DOHH2 (cell line): ENCODE measurements at regions not wholly inside any gene's neighbourhood (a gene's known extent, or its start where the extent isn't known, plus 50 kb on each side); places are given as distances from the start of the nearest gene placed in this dataset.
"Not testable (repeated sequence)": the region's sequence is repeated elsewhere in the genome, so short reads cannot be mapped to it uniquely, and the experiment has no call there.

Experiments used
- H3F3A ChIP-seq: fragments of 200-600 bp; sonication (generic), shearing (Covaris generic); 2 replicates; pipeline ENCODE4 v1.6.0; 2016; ENCODE audit warnings: antibody characterized with exemption, mild to moderate bottlenecking; ENCODE audit not compliant: control insufficient read depth, insufficient read depth
- H3K27ac ChIP-seq: fragments of 200-600 bp; sonication (generic); 2 replicates; pipeline ENCODE4 v1.5.1; 2014; ENCODE audit warnings: low read depth, mild to moderate bottlenecking, low read length, moderate library complexity
- H3K27me3 ChIP-seq: fragments of 200-600 bp; sonication (generic); 2 replicates; pipeline ENCODE4 v1.6.1; 2014; ENCODE audit warnings: mild to moderate bottlenecking, low read length, mixed read lengths; ENCODE audit not compliant: control insufficient read depth
- H3K36me3 ChIP-seq: fragments of 200-600 bp; sonication (generic); 2 replicates; pipeline ENCODE4 v1.6.1; 2014; ENCODE audit warnings: mild to moderate bottlenecking, low read length, moderate library complexity, mixed read lengths; ENCODE audit not compliant: control insufficient read depth
- H3K4me1 ChIP-seq: fragments of 200-600 bp; sonication (generic); 2 replicates; pipeline ENCODE4 v1.6.1; 2014; ENCODE audit warnings: mild to moderate bottlenecking, low read length, mixed read lengths; ENCODE audit not compliant: control insufficient read depth
- H3K4me2 ChIP-seq: fragments of 200-600 bp; sonication (generic); 2 replicates; pipeline ENCODE4 v1.6.0; 2014; ENCODE audit warnings: mild to moderate bottlenecking, low read length, moderate library complexity
- H3K4me3 ChIP-seq: fragments of 200-600 bp; sonication (generic); 2 replicates; pipeline ENCODE4 v1.5.1; 2014; ENCODE audit warnings: mild to moderate bottlenecking, low read length, mixed read lengths
- H3K79me2 ChIP-seq: fragments of 200-600 bp; sonication (generic); 2 replicates; pipeline ENCODE4 v1.6.1; 2014; ENCODE audit warnings: mild to moderate bottlenecking, low read length, mixed read lengths; ENCODE audit not compliant: control insufficient read depth
- H3K9me2 ChIP-seq: fragments of 200-600 bp; sonication (generic); replicated peaks from 2 replicates; pipeline ENCODE4 v1.6.1; 2014; ENCODE audit warnings: mild to moderate bottlenecking, low read length, mixed read lengths; ENCODE audit not compliant: control insufficient read depth
- H3K9me3 ChIP-seq: fragments of 200-600 bp; sonication (generic); 2 replicates; pipeline ENCODE4 v1.6.1; 2014; ENCODE audit warnings: antibody characterized with exemption, low read length, mixed read lengths; ENCODE audit not compliant: control insufficient read depth, insufficient read depth
- H4K20me1 ChIP-seq: fragments of 200-600 bp; sonication (generic); 2 replicates; pipeline ENCODE4 v1.6.0; 2014; ENCODE audit warnings: low read depth, mild to moderate bottlenecking, antibody characterized with exemption, low read length, moderate library complexity; ENCODE audit not compliant: control insufficient read depth, insufficient read depth
- CTCF ChIP-seq: fragments of 200-600 bp; sonication (generic); IDR thresholded peaks from one replicate; pipeline ENCODE4 v1.5.1; 2014; ENCODE audit warnings: antibody characterized with exemption, mild to moderate bottlenecking, low read depth, low read length; ENCODE audit not compliant: poor library complexity, severe bottlenecking
- EZH2phosphoT487 ChIP-seq: fragments of 200-600 bp; sonication (generic); IDR thresholded peaks from 2 replicates; pipeline ENCODE4 v1.6.1; 2017; ENCODE audit warnings: borderline replicate concordance, mild to moderate bottlenecking, antibody characterized with exemption, low read length, moderate library complexity, mixed read lengths

- H3K4me3 ChIP-seq: no peak overlapping the region
- H3K79me2 ChIP-seq: no peaks in the 10 kb centered on the region
- H3K27ac ChIP-seq: no peak overlapping the region
Observed at GRCh38 chr1:188723332-188724020, 1754.2 kb downstream of the BRINP3 start.

GRCh38 chr1:188729039-188729438 lies 1748.6 kb downstream of the BRINP3 start:
- H3K27ac ChIP-seq: no peak overlapping the region
- no peaks in the 10 kb centered on the region for H4K20me1 ChIP-seq
- peaks cover 3% of the 10 kb centered on the region; the same call in 1 of the 2 replicates for H3K9me3 ChIP-seq
- H3K36me3 ChIP-seq: no peaks in the 10 kb centered on the region
- H3K4me3 ChIP-seq: no peak overlapping the region
- H3K79me2 ChIP-seq: no peaks in the 10 kb centered on the region
- no peaks in the 10 kb centered on the region for H3F3A ChIP-seq
- H3K4me2 ChIP-seq: no peak overlapping the region
- no peaks in the 10 kb centered on the region for H3K4me1 ChIP-seq
- no peaks in the 10 kb centered on the region for H3K9me2 ChIP-seq
- H3K27me3 ChIP-seq: no peaks in the 10 kb centered on the region
- TF ChIP-seq EZH2phosphoT487 (no peak), CTCF (no peak)

More at GRCh38 chr1:188723332-188724020, 1754.2 kb downstream of the BRINP3 start:
- no peaks in the 10 kb centered on the region for H3K9me2 ChIP-seq
- no peaks in the 10 kb centered on the region for H3K27me3 ChIP-seq
- H3F3A ChIP-seq: no peaks in the 10 kb centered on the region
- no peak overlapping the region for H3K4me2 ChIP-seq
- no peaks in the 10 kb centered on the region for H3K4me1 ChIP-seq
- no peaks in the 10 kb centered on the region for H4K20me1 ChIP-seq
- no peaks in the 10 kb centered on the region for H3K9me3 ChIP-seq
- TF ChIP-seq EZH2phosphoT487 (no peak), CTCF (no peak)
- no peaks in the 10 kb centered on the region for H3K36me3 ChIP-seq

- TF ChIP-seq EZH2phosphoT487 (no peak), CTCF (no peak)
- Histone ChIP-seq H3K4me2 (no peak overlapping the region), H3F3A (no peaks in the 10 kb centered on the region), H3K4me3 (no peak overlapping the region), H3K9me2 (no peaks in the 10 kb centered on the region), H3K27me3 (no peaks in the 10 kb centered on the region), H3K9me3 (peaks cover 3% of the 10 kb centered on the region; the same call in 1 of the 2 replicates), H3K4me1 (no peaks in the 10 kb centered on the region), H3K79me2 (no peaks in the 10 kb centered on the region), H4K20me1 (no peaks in the 10 kb centered on the region), H3K36me3 (no peaks in the 10 kb centered on the region), H3K27ac (no peak overlapping the region)
Observed at GRCh38 chr1:188735567-188735966, 1742.1 kb downstream of the BRINP3 start.

- not testable (repeated sequence) for H4K20me1 ChIP-seq, H3K27me3 ChIP-seq, H3K79me2 ChIP-seq, H3K9me2 ChIP-seq, H3K27ac ChIP-seq, H3K4me1 ChIP-seq, H3K4me2 ChIP-seq, H3K4me3 ChIP-seq, H3K36me3 ChIP-seq, H3F3A ChIP-seq, H3K9me3 ChIP-seq
Observed at GRCh38 chr1:188749275-188749674, 1728.4 kb downstream of the BRINP3 start.

- not testable (repeated sequence) for H3K27me3 ChIP-seq, H4K20me1 ChIP-seq, H3K4me3 ChIP-seq, H3K27ac ChIP-seq, H3K79me2 ChIP-seq, H3K4me2 ChIP-seq, H3K4me1 ChIP-seq, H3F3A ChIP-seq, H3K9me2 ChIP-seq, H3K36me3 ChIP-seq, H3K9me3 ChIP-seq
Observed at GRCh38 chr1:188752027-188752426, 1725.6 kb downstream of the BRINP3 start.

GRCh38 chr1:188757747-188758146 lies 1719.9 kb downstream of the BRINP3 start:
- not testable (repeated sequence) for H3K4me2 ChIP-seq, H3F3A ChIP-seq, H3K79me2 ChIP-seq, H3K27me3 ChIP-seq, H3K4me3 ChIP-seq, H3K9me3 ChIP-seq, H3K4me1 ChIP-seq, H3K36me3 ChIP-seq, H3K27ac ChIP-seq, H4K20me1 ChIP-seq, H3K9me2 ChIP-seq
